H9 (cell line): ENCODE measurements at regions not wholly inside any gene's neighbourhood (a gene's known extent, or its start where the extent isn't known, plus 50 kb on each side); places are given as distances from the start of the nearest gene placed in this dataset.
"Not testable (repeated sequence)": the region's sequence is repeated elsewhere in the genome, so short reads cannot be mapped to it uniquely, and the experiment has no call there.

Experiments used
- DNase-seq: peaks from one replicate; pipeline ENCODE4 v3.0.0-alpha.2; 2017
- H2AFZ ChIP-seq: one replicate; pipeline ENCODE4 v1.6.1; 2013; ENCODE audit warnings: mild to moderate bottlenecking, low read length, control low read depth, moderate library complexity
- H2AK5ac ChIP-seq: 2 replicates; pipeline ENCODE4 v1.6.1; 2013; ENCODE audit warnings: low read length, control low read depth, mixed read lengths; ENCODE audit not compliant: insufficient read length
- H2BK120ac ChIP-seq: one replicate; pipeline ENCODE4 v1.6.1; 2013; ENCODE audit warnings: low read depth, mild to moderate bottlenecking, low read length, control low read depth, inconsistent platforms; ENCODE audit not compliant: poor library complexity, severe bottlenecking
- H2BK12ac ChIP-seq: 2 replicates; pipeline ENCODE4 v1.6.1; 2013; ENCODE audit warnings: low read length, control low read depth, mixed read lengths, low read depth; ENCODE audit not compliant: insufficient read length
- H2BK15ac ChIP-seq: 2 replicates; pipeline ENCODE4 v1.6.1; 2013; ENCODE audit warnings: low read depth, low read length, control low read depth
- H2BK20ac ChIP-seq: one replicate; pipeline ENCODE4 v1.6.1; 2013; ENCODE audit warnings: low read depth, mild to moderate bottlenecking, low read length, control low read depth, inconsistent platforms; ENCODE audit not compliant: poor library complexity, severe bottlenecking
- H2BK5ac ChIP-seq: 2 replicates; pipeline ENCODE4 v1.6.1; 2013; ENCODE audit warnings: low read length, control low read depth, mixed read lengths; ENCODE audit not compliant: insufficient read length
- H3K14ac ChIP-seq: 2 replicates; pipeline ENCODE4 v1.6.1; 2013; ENCODE audit warnings: low read length, control low read depth; ENCODE audit not compliant: insufficient read depth
- H3K18ac ChIP-seq: 2 replicates; pipeline ENCODE4 v1.6.1; 2013; ENCODE audit warnings: low read depth, mild to moderate bottlenecking, mixed read lengths, low read length, control low read depth; ENCODE audit not compliant: insufficient read length
- H3K23ac ChIP-seq: 2 replicates; pipeline ENCODE4 v1.6.1; 2013; ENCODE audit warnings: low read length, control low read depth, mixed read lengths, low read depth; ENCODE audit not compliant: insufficient read length
- H3K23me2 ChIP-seq: 2 replicates; pipeline ENCODE4 v1.6.1; 2013; ENCODE audit warnings: low read depth, mild to moderate bottlenecking, mixed read lengths, low read length, control low read depth; ENCODE audit not compliant: insufficient read length, poor library complexity, severe bottlenecking
- H3K27ac ChIP-seq: 2 replicates; pipeline ENCODE4 v1.5.1; 2013; ENCODE audit warnings: low read length, control low read depth, mixed read lengths, low read depth; ENCODE audit not compliant: insufficient read length
- H3K27me3 ChIP-seq: 2 replicates; pipeline ENCODE4 v1.6.1; 2013; ENCODE audit warnings: low read length, control low read depth, inconsistent platforms; ENCODE audit not compliant: insufficient read depth
- H3K4ac ChIP-seq: 2 replicates; pipeline ENCODE4 v1.6.1; 2013; ENCODE audit warnings: low read depth, mild to moderate bottlenecking, control low read depth, inconsistent platforms, low read length, moderate library complexity
- H3K4me1 ChIP-seq: 2 replicates; pipeline ENCODE4 v1.6.1; 2013; ENCODE audit warnings: low read length, control low read depth, inconsistent platforms; ENCODE audit not compliant: insufficient read depth
- H3K4me2 ChIP-seq: 2 replicates; pipeline ENCODE4 v1.6.1; 2013; ENCODE audit warnings: low read length, control low read depth, mixed read lengths; ENCODE audit not compliant: insufficient read length, insufficient read depth
- H3K56ac ChIP-seq: 2 replicates; pipeline ENCODE4 v1.6.1; 2013; ENCODE audit warnings: low read depth, mild to moderate bottlenecking, mixed read lengths, low read length, control low read depth; ENCODE audit not compliant: insufficient read length
- H3K79me1 ChIP-seq: 2 replicates; pipeline ENCODE4 v1.6.1; 2013; ENCODE audit warnings: low read depth, mild to moderate bottlenecking, moderate library complexity, low read length, control low read depth, inconsistent platforms; ENCODE audit not compliant: insufficient read depth, poor library complexity, severe bottlenecking
- H3K79me2 ChIP-seq: 2 replicates; pipeline ENCODE4 v1.6.1; 2013; ENCODE audit warnings: low read length, control low read depth, inconsistent platforms; ENCODE audit not compliant: insufficient read depth
- H3K9ac ChIP-seq: 2 replicates; pipeline ENCODE4 v1.6.1; 2013; ENCODE audit warnings: low read length, control low read depth, mixed read lengths; ENCODE audit not compliant: insufficient read length; ENCODE audit errors: extremely low read depth
- H3K9me3 ChIP-seq: one replicate; pipeline ENCODE4 v1.6.1; 2013; ENCODE audit warnings: low read depth, low read length, inconsistent platforms; ENCODE audit not compliant: control insufficient read depth
- H3T11ph ChIP-seq: one replicate; pipeline ENCODE4 v1.6.1; 2013; ENCODE audit warnings: mild to moderate bottlenecking, low read length, control low read depth, inconsistent platforms
- H4K20me1 ChIP-seq: one replicate; pipeline ENCODE4 v1.6.1; 2013; ENCODE audit not compliant: control insufficient read depth, insufficient read length, insufficient read depth
- H4K5ac ChIP-seq: 2 replicates; pipeline ENCODE4 v1.6.1; 2013; ENCODE audit warnings: low read depth, mild to moderate bottlenecking, mixed read lengths, low read length, control low read depth; ENCODE audit not compliant: insufficient read length
- H4K8ac ChIP-seq: replicated peaks from 2 replicates; pipeline ENCODE4 v1.6.1; 2013; ENCODE audit warnings: low read length, control low read depth, mixed read lengths, low read depth; ENCODE audit not compliant: insufficient read length
- H4K91ac ChIP-seq: 2 replicates; pipeline ENCODE4 v1.6.1; 2013; ENCODE audit warnings: low read depth, mild to moderate bottlenecking, moderate library complexity, mixed read lengths, low read length, control low read depth; ENCODE audit not compliant: insufficient read length
- H3K27ac Mint-ChIP-seq, 3 experiments: 2 replicates in 2 of 3; 3 replicates in 1 of 3; pipeline ENCODE4 v1.8.0; 2020 to 2021; ENCODE audit warnings: mixed read lengths in 3 of 3, mild to moderate bottlenecking in 1 of 3, moderate library complexity in 1 of 3
- H3K27me3 Mint-ChIP-seq: 2 replicates; pipeline ENCODE4 v1.8.0; 2021; ENCODE audit warnings: low read depth, mild to moderate bottlenecking, moderate library complexity, mixed read lengths
- H3K36me3 Mint-ChIP-seq, 3 experiments: 2 replicates in 2 of 3; 3 replicates in 1 of 3; pipeline ENCODE4 v1.8.0; 2020 to 2021; ENCODE audit warnings: low read depth in 3 of 3, mixed read lengths in 3 of 3; ENCODE audit not compliant: insufficient read depth in 1 of 3
- H3K4me1 Mint-ChIP-seq, 2 experiments: 2 replicates each; pipeline ENCODE4 v1.8.0; 2020; ENCODE audit warnings: mixed read lengths in 2 of 2
- H3K4me3 Mint-ChIP-seq, 2 experiments: 2 replicates in 1 of 2; 3 replicates in 1 of 2; pipeline ENCODE4 v1.8.0; 2020 to 2021; ENCODE audit warnings: mild to moderate bottlenecking in 2 of 2, mixed read lengths in 2 of 2, moderate library complexity in 1 of 2
- H3K9me3 Mint-ChIP-seq, 2 experiments: 2 replicates in 1 of 2; 3 replicates in 1 of 2; pipeline ENCODE4 v1.8.0; 2020; ENCODE audit warnings: mild to moderate bottlenecking in 2 of 2, mixed read lengths in 2 of 2, moderate library complexity in 1 of 2
- WGBS: extraction: QIAGEN DNeasy Blood & Tissue Kit; methylation state at CpG from one replicate; pipeline ENCODE4 v1.1.7; 2013; ENCODE audit warnings: missing lambda C conversion rate, low lambda C conversion rate, mixed read lengths; ENCODE audit not compliant: insufficient read length; ENCODE audit errors: extremely low coverage; 5-methylcytosine and 5-hydroxymethylcytosine counted together
- TF ChIP-seq, protein P1 (sequence below): fragments of 200-600 bp; sonication (generic); conservative IDR thresholded peaks from 3 replicates; pipeline ENCODE4 v1.8.0; 2021; ENCODE audit warnings: antibody characterized with exemption, mild to moderate bottlenecking

DNA sequence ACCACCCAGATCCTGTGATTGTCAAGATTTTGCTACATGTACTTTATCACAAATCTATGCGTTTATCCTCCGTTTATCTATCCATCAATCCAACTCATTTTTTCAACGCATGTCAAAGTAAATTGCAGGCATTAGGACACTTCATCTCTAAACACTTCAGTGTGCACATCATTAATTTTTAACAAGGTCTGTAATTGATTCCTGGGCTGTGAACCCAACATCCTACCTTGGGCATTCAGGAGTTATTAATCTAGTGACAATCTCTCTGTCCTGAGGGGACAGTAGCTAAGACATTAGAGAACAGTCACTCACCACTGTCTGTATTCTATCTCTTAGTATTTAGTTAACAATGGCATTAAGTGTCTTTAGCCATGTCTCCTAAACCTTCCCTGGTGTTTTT is 264.7 kb downstream of the SOX9 start:
- no peak overlapping the region for H4K5ac ChIP-seq
- no peak overlapping the region for H4K91ac ChIP-seq
- 100% methylated on average over 3 of the region's 3 CpGs for WGBS
- H2AFZ ChIP-seq = no peak overlapping the region
- no peak overlapping the region for H3K14ac ChIP-seq
- no peak overlapping the region for H2BK15ac ChIP-seq
- no peak for DNase-seq
- H3K4me2 ChIP-seq = no peak overlapping the region
- no peaks in the 10 kb centered on the region for H3K9me3 ChIP-seq
- H3K9ac ChIP-seq = no peak overlapping the region
- H3K23me2 ChIP-seq = no peaks in the 10 kb centered on the region
- H3K27ac ChIP-seq = no peak overlapping the region
- H2BK12ac ChIP-seq = no peak overlapping the region
- no peaks in the 10 kb centered on the region for H3K79me1 ChIP-seq
- no peaks in the 10 kb centered on the region for H3K36me3 Mint-ChIP-seq
- TF ChIP-seq, protein P1, sequence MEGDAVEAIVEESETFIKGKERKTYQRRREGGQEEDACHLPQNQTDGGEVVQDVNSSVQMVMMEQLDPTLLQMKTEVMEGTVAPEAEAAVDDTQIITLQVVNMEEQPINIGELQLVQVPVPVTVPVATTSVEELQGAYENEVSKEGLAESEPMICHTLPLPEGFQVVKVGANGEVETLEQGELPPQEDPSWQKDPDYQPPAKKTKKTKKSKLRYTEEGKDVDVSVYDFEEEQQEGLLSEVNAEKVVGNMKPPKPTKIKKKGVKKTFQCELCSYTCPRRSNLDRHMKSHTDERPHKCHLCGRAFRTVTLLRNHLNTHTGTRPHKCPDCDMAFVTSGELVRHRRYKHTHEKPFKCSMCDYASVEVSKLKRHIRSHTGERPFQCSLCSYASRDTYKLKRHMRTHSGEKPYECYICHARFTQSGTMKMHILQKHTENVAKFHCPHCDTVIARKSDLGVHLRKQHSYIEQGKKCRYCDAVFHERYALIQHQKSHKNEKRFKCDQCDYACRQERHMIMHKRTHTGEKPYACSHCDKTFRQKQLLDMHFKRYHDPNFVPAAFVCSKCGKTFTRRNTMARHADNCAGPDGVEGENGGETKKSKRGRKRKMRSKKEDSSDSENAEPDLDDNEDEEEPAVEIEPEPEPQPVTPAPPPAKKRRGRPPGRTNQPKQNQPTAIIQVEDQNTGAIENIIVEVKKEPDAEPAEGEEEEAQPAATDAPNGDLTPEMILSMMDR = no peak
- no peak overlapping the region for H3K27ac Mint-ChIP-seq
- H3K9me3 Mint-ChIP-seq = no peaks in the 10 kb centered on the region
- peaks cover 8% of the 10 kb centered on the region; the same call in 1 of the 2 replicates for H3K4me1 ChIP-seq
- no peak overlapping the region for H2BK120ac ChIP-seq
- no peak overlapping the region for H2BK5ac ChIP-seq
- H2AK5ac ChIP-seq = no peak overlapping the region
- H3K79me2 ChIP-seq = no peaks in the 10 kb centered on the region
- H3K4me1 Mint-ChIP-seq = peaks cover 32 to 47% of the 10 kb centered on the region in 2 experiments
- no peak overlapping the region for H3K18ac ChIP-seq
- no peaks in the 10 kb centered on the region for H4K20me1 ChIP-seq
- no peak overlapping the region for H4K8ac ChIP-seq
- H3K27me3 ChIP-seq = no peaks in the 10 kb centered on the region
- H3T11ph ChIP-seq = no peak overlapping the region
- peaks cover 16% of the 10 kb centered on the region for H3K27me3 Mint-ChIP-seq
- no peak overlapping the region for H2BK20ac ChIP-seq
- H3K23ac ChIP-seq = no peak overlapping the region
- no peak overlapping the region for H3K56ac ChIP-seq
- H3K4me3 Mint-ChIP-seq = no peak overlapping the region
- H3K4ac ChIP-seq = no peak overlapping the region

DNA sequence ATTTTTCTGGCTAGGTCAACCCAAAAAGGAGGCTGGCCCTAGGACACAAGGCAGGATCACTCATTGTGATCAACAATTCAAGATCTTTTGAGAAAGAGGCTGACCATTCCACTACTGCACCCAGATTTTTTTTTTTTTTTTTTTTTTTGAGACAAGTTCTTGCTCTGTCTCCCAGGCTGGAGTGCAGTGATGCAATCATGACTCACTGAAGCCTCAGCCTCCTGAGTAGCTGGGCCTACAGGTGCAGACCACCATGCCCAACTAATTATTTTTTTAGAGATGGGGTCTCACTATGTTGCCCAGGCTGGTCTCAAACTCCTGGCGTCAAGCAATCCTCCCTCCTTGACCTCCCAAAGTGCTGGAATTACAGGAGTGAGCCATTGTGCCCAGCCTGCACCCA is 265.4 kb downstream of the SOX9 start:
- not testable (repeated sequence) for H3K4ac ChIP-seq, H2BK15ac ChIP-seq, DNase-seq, H3K56ac ChIP-seq, H4K20me1 ChIP-seq, H2AFZ ChIP-seq, H2BK12ac ChIP-seq, H2BK20ac ChIP-seq, H2BK5ac ChIP-seq, H4K5ac ChIP-seq, H3K18ac ChIP-seq, H3K9me3 ChIP-seq, H3K4me2 ChIP-seq, H2BK120ac ChIP-seq, H4K8ac ChIP-seq, H3K36me3 Mint-ChIP-seq, H3K79me1 ChIP-seq, H3K9me3 Mint-ChIP-seq, H3K27ac ChIP-seq, H3K4me1 ChIP-seq, H3K4me3 Mint-ChIP-seq, H3K79me2 ChIP-seq, H3K27ac Mint-ChIP-seq, H3K9ac ChIP-seq, H3K14ac ChIP-seq, H3K23me2 ChIP-seq, H2AK5ac ChIP-seq, H3T11ph ChIP-seq, H4K91ac ChIP-seq, H3K23ac ChIP-seq, H3K27me3 ChIP-seq
- WGBS = no CpG with 5 or more reads among the region's 1 CpG
- Mint-ChIP-seq H3K27me3 (peaks cover 16% of the 10 kb centered on the region), H3K4me1 (peaks cover 31 to 47% of the 10 kb centered on the region in 2 experiments)
